Astrocyte of the cerebellum (primary cell): ENCODE measurements at regions not wholly inside any gene's neighbourhood (a gene's known extent, or its start where the extent isn't known, plus 50 kb on each side); places are given as distances from the start of the nearest gene placed in this dataset.

Experiments
- DNase-seq: peaks from one replicate; pipeline ENCODE4 v3.0.0-alpha.2; 2011; ENCODE audit warnings: low read depth
- H3K4me3 ChIP-seq: 2 replicates; pipeline ENCODE4 v1.5.1; 2011; ENCODE audit warnings: mild to moderate bottlenecking, low read depth, low read length, moderate library complexity
- CTCF ChIP-seq: IDR thresholded peaks from 2 replicates; pipeline ENCODE4 v1.5.1; 2012; ENCODE audit warnings: low read length, low read depth, moderate library complexity, mild to moderate bottlenecking; ENCODE audit errors: missing control alignments
- in situ Hi-C: cut with HindIII; loops from 2 replicates; pipeline ENCODE4 v1.10.0; 2017; ENCODE audit warnings: low sequenced_read_pairs

GRCh38 chr13:111595276-111595675 is 274.8 kb downstream of the TEX29 start:
- no peak for DNase-seq
- H3K4me3 ChIP-seq: no peak overlapping the region
- TF ChIP-seq CTCF: no peak
- in situ Hi-C loops: no loop called here

- DNase-seq: no peak
- no peak for TF ChIP-seq CTCF
- H3K4me3 ChIP-seq: no peak overlapping the region
- in situ Hi-C loops: no loop called here
These were observed 275.3 kb downstream of the TEX29 start for GRCh38 chr13:111595791-111596190.

DNA sequence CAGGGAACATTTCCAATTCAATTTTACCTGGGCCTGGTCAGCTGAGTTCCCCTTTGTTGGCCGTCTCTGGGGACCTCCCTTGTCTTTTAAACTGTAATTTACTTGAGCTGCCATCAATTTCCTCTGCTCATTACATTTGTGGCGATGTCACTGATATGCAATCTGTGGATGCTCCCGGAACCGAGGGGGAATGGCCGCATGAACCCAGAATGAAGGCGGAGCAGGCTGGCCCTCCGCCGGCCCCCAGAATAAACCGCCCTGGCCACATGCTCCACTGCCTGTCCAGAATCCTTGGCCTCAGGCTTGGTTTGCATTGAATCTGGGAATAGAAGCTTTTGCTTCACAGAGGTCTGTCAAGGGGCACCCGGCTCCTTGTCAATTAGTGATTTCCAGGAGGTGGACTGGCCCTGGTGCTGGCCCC is 276.8 kb downstream of the TEX29 start:
- no peak for TF ChIP-seq CTCF
- no peak for DNase-seq
- no peak overlapping the region for H3K4me3 ChIP-seq
- in situ Hi-C loops: no loop called here

GRCh38 chr13:111597618-111598017 is 277.2 kb downstream of the TEX29 start:
- no peak for TF ChIP-seq CTCF
- in situ Hi-C loops: no loop called here
- no peak for DNase-seq
- H3K4me3 ChIP-seq: no peak overlapping the region

- H3K4me3 ChIP-seq: no peak overlapping the region
- in situ Hi-C loops: no loop called here
- no peak for DNase-seq
- TF ChIP-seq CTCF: no peak
These were observed 278.3 kb downstream of the TEX29 start for GRCh38 chr13:111598747-111599146.

- no peak overlapping the region for H3K4me3 ChIP-seq
- TF ChIP-seq CTCF: no peak
- DNase-seq: no peak
- in situ Hi-C loops: no loop called here
These were observed 279.3 kb downstream of the TEX29 start for GRCh38 chr13:111599791-111600190.

DNA sequence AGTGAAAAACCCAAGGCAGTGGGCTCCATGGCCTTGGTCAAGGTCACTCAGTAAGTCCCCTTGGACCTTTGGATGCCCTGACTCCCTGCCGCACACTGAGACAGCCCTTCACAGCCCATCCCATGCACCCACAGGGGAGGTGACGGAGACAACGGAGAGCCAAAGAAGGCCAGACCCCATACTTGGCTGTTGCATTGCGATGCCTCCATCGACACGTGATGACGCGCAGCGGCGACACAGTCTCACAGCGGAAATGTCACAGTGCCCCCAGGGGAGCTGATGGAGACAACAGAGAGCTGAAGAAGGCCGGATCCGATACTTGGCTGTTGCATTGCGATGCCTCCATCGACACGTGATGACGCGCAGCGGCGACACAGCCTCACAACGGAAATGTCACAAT is 282.4 kb downstream of the TEX29 start:
- no peak for TF ChIP-seq CTCF
- in situ Hi-C loops: no loop called here
- H3K4me3 ChIP-seq: no peak overlapping the region
- no peak for DNase-seq
